GM18507 (cell line): ENCODE measurements at regions not wholly inside any gene's neighbourhood (a gene's known extent, or its start where the extent isn't known, plus 50 kb on each side); places are given as distances from the start of the nearest gene placed in this dataset.

Experiments
- DNase-seq: peaks from one replicate; pipeline ENCODE4 v3.0.0; 2011; ENCODE audit warnings: low read depth; ENCODE audit not compliant: insufficient read length; ENCODE audit errors: extremely low spot score
- FAIRE-seq: peaks from 2 replicates; lab custom pipeline; 2011; peaks lifted over from hg19 to GRCh38; lab: Jason Lieb, UNC

- FAIRE-seq (no peak), DNase-seq (no peak)
Observed at GRCh38 chr14:99118046-99118721, 153.8 kb downstream of the BCL11B start.

DNA sequence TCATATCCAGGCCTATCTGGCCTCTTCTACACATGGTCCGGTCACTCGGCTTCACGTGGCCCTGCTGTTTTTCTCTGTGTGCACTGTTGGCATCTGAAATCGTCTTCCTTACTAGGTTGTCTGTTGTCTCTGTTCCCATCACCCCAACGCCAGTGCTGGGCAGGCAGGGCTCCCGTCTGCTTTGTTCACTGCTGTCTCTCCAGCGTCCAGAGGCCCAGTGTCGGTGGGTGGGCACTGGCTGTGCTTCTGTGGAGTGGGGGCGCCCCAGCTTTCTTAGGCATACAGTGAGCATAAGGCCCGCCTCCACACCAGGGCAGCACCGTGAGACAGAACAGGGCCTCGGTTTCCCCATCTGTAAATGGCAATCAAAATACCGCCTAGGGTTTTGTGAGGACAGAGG is 153.1 kb downstream of the BCL11B start:
- FAIRE-seq, result no peak
- DNase-seq, result no peak
